Body of pancreas (tissue), 4 donors: ENCODE measurements at regions not wholly inside any gene's neighbourhood (a gene's known extent, or its start where the extent isn't known, plus 50 kb on each side); places are given as distances from the start of the nearest gene placed in this dataset.

Experiments
- CTCF ChIP-seq, 7 experiments: fragments of 450-650 bp in 4 of 7; fragments of 200-600 bp in 3 of 7; sonication (generic) in 3 of 7; IDR thresholded peaks; one replicate each; pipeline ENCODE4 v1.5.1; 2016 to 2019; ENCODE audit warnings: antibody characterized with exemption in 7 of 7
- POLR2A ChIP-seq, 3 donors: fragments of 450-650 bp; IDR thresholded peaks; one replicate each; pipeline ENCODE4 v1.6.1; 2016; ENCODE audit warnings: antibody characterized with exemption in 3 of 3, mild to moderate bottlenecking in 2 of 3

GRCh38 chr11:29051935-29052334 lies 943.7 kb downstream of the METTL15 start:
- TF ChIP-seq CTCF (IDR thresholded peaks at IDR 0.05) (no peak), POLR2A (IDR thresholded peaks at IDR 0.05) (no peak)
